ENCODE measurements at regions not wholly inside any gene's neighbourhood (a gene's known extent, or its start where the extent isn't known, plus 50 kb on each side); places are given as distances from the start of the nearest gene placed in this dataset.

DNA sequence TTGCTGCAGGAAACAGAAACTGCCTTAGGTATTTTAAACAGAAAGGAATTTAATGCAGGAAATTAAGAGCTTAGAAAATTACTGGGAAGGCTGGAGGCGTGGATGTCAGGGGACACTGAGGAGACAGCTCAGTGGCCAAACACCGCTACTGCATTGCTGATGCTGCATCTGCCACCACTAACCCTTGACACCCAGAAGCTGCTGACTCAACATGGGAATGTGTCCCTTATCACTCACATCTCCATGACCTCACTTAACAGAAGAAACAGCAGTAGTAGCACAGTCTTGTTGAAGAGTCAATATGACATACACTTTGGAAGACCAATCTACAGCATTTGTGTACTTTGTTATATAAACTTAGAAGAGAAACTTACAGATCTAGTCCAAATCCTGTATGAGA lies 906.1 kb downstream of the SLC4A3 start:
- no peak for DNase-seq (ENCODE audit: low spot score in 2 of 2)
- Histone ChIP-seq H3K27me3 (no peaks in the 10 kb centered on the region), H3K4me1 (peaks cover 0 to 2% of the 10 kb centered on the region in 2 donors), H3K27ac (no peak overlapping the region), H3K4me3 (no peak overlapping the region), H3K36me3 (no peaks in the 10 kb centered on the region), H3K9me3 (no peaks in the 10 kb centered on the region)
- intact Hi-C loops (cut with DNase I) = no loop called here
- TF ChIP-seq CTCF (IDR thresholded peaks at IDR 0.05) = no peak

- Histone ChIP-seq H3K27ac (no peak overlapping the region), H3K27me3 (no peaks in the 10 kb centered on the region)
Measured at GRCh38 chr2:220539481-220539880, 912.1 kb downstream of the SLC4A3 start.

DNA sequence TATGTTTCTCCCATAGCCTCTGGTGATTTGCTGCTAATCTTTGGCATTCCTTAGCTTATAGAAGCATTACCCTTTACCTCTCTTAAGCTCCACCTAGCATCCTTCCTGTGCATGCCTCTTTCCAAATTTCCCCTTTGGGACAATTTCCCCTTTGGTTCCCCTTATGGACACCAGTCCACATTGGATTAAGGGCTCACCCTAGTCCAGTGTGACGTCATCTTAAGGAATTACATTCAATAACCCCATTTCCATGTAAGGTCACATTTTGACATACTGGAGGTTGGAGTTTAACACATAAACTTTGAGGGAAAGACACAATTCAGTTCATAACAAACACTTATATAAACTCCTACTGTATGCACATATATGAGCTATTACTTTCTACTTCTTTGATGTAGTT lies 916.6 kb downstream of the SLC4A3 start:
- Histone ChIP-seq H3K36me3 (no peaks in the 10 kb centered on the region), H3K4me3 (no peak overlapping the region), H3K4me1 (no peaks in the 10 kb centered on the region), H3K27ac (no peak overlapping the region), H3K27me3 (no peaks in the 10 kb centered on the region), H3K9me3 (peaks cover 0 to 7% of the 10 kb centered on the region in 2 donors)
- no peak for TF ChIP-seq CTCF (IDR thresholded peaks at IDR 0.05)
- DNase-seq (ENCODE audit: low spot score in 2 of 2) = no peak
- intact Hi-C loops (cut with DNase I) = no loop called here

More at GRCh38 chr2:220539481-220539880, 912.1 kb downstream of the SLC4A3 start:
- DNase-seq (ENCODE audit: low spot score in 2 of 2) = no peak
- intact Hi-C loops (cut with DNase I) = no loop called here
- Histone ChIP-seq H3K4me1 (no peaks in the 10 kb centered on the region), H3K36me3 (no peaks in the 10 kb centered on the region), H3K4me3 (no peak overlapping the region), H3K9me3 (peaks cover 0 to 7% of the 10 kb centered on the region in 2 donors)
- no peak for TF ChIP-seq CTCF (IDR thresholded peaks at IDR 0.05)

DNA sequence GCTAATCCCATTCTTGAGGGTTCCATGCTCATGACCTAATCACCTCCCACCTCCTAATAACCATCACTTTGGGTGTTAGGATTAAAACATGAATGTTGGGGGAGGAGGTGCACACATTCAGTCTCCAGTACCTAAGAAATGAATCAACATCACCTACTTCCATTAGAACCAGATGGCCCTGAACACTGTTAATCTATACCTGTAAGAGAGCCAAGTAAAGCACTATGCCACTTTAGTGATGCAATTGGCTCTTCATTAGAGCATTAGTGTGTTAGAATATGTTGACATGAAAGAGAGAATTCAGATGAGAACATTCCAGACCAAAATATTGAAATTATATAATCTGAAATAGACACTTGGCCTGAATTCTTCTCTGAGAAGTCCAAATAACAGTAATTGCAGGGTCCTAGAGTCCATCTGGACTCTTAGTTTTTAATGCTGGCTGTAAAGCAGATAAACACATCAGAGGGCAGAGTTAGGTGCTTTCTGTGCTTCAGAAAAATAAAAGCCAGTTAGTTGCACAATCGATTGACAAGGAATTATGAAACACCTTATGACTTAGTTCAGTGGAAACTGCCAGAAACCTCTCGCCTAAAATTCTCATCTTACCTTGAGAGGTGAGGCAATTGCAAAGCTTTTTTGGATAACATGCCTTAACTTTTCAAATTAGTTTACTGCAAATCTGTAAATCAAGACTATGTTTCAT lies 923.7 kb downstream of the SLC4A3 start:
- Histone ChIP-seq H3K36me3 (no peaks in the 10 kb centered on the region), H3K4me1 (no peaks in the 10 kb centered on the region), H3K27me3 (no peaks in the 10 kb centered on the region), H3K4me3 (no peak overlapping the region), H3K27ac (no peak overlapping the region), H3K9me3 (no peaks in the 10 kb centered on the region)
- no peak for TF ChIP-seq CTCF (IDR thresholded peaks at IDR 0.05)
- no peak for DNase-seq (ENCODE audit: low spot score in 2 of 2)
- intact Hi-C loops (cut with DNase I) = no loop called here

DNA sequence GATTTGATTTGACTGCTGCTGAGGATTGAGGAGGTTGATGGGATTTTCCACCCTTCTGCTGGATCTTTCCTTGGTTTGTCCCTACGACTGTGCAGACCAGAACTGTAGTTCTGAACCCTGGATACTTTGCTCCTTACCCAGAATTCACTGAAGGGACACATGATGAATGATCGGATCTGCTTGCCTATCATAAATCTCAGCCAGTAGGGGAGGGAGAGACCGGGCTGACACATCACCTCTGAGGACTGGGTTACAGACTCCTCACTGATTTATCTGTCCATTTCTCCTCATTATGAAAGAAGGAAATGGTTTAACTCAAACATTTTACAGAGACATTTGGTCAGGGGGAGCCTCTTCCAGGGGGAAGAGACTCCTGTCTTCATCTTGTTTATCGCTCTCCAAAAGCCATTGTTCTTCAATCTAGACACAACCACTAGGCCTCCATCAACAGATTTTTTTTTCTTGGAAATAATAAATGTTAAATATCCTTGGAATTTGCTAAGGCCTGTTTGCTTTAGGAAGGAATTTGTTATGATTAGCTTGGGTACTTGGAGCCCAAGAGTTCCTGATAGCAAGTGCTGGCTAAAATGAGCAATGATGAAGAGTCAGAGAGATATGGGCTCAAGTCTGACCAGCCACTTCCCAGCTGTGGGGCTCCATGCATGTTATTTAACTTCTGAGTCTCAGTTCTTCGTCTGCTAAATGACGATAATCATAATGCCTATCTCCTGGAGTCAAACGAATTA lies 925.5 kb downstream of the SLC4A3 start:
- intact Hi-C loops (cut with DNase I) = no loop called here

More for the DNA sequence above, 925.5 kb downstream of the SLC4A3 start:
- no peaks in the 10 kb centered on the region for H3K27me3 ChIP-seq
- no peak for TF ChIP-seq CTCF (IDR thresholded peaks at IDR 0.05)
- no peaks in the 10 kb centered on the region for H3K36me3 ChIP-seq
- no peaks in the 10 kb centered on the region for H3K9me3 ChIP-seq
- H3K4me1 ChIP-seq = no peaks in the 10 kb centered on the region
- no peak for DNase-seq (ENCODE audit: low spot score in 2 of 2)
- no peak overlapping the region for H3K27ac ChIP-seq
- no peak overlapping the region for H3K4me3 ChIP-seq

Measured in ascending aorta (tissue), 2 donors.